Keratinocyte (primary cell): ENCODE measurements at regions not wholly inside any gene's neighbourhood (a gene's known extent, or its start where the extent isn't known, plus 50 kb on each side); places are given as distances from the start of the nearest gene placed in this dataset.

Experiments used
- DNase-seq: peaks from one replicate; pipeline ENCODE4 v3.0.0-alpha.2; 2011; ENCODE audit warnings: low read depth, missing footprints, low spot score
- FAIRE-seq: peaks from 2 replicates; lab custom pipeline; 2011; peaks lifted over from hg19 to GRCh38; lab: Jason Lieb, UNC
- H2AFZ ChIP-seq: 2 replicates; pipeline ENCODE4 v1.6.0; 2012; ENCODE audit warnings: low read length, control low read depth, inconsistent platforms; ENCODE audit not compliant: control insufficient read depth
- H3K27ac ChIP-seq: 2 replicates; pipeline ENCODE4 v1.5.1; 2011; ENCODE audit warnings: low read length; ENCODE audit not compliant: control insufficient read depth, insufficient read depth
- H3K27me3 ChIP-seq: 3 replicates; pipeline ENCODE4 v1.6.0; 2011; ENCODE audit warnings: low read length; ENCODE audit not compliant: control insufficient read depth, insufficient read depth; ENCODE audit errors: extremely low read depth
- H3K36me3 ChIP-seq, 2 experiments: 2 replicates in 1 of 2; 3 replicates in 1 of 2; pipeline ENCODE4 v1.5.1; 2011; ENCODE audit warnings: low read length in 2 of 2, mild to moderate bottlenecking in 1 of 2; ENCODE audit not compliant: control insufficient read depth in 2 of 2, insufficient read depth in 2 of 2; ENCODE audit errors: extremely low read depth in 1 of 2
- H3K4me1 ChIP-seq: 3 replicates; pipeline ENCODE4 v1.5.1; 2011; ENCODE audit warnings: low read length; ENCODE audit not compliant: control insufficient read depth, insufficient read depth; ENCODE audit errors: extremely low read depth
- H3K4me2 ChIP-seq: 3 replicates; pipeline ENCODE4 v1.6.0; 2011; ENCODE audit warnings: low read depth, low read length; ENCODE audit not compliant: control insufficient read depth, insufficient read depth; ENCODE audit errors: extremely low read depth
- H3K4me3 ChIP-seq, 3 experiments: fragments of 200-600 bp in 1 of 3; sonication (generic) in 1 of 3; 2 replicates in 2 of 3; 3 replicates in 1 of 3; pipeline ENCODE4 v1.5.1; 2011 to 2016; ENCODE audit warnings: low read length in 3 of 3, mild to moderate bottlenecking in 3 of 3, control low read depth in 2 of 3, inconsistent platforms in 1 of 3, low read depth in 1 of 3, mixed read lengths in 1 of 3, mixed run types in 1 of 3, moderate library complexity in 1 of 3; ENCODE audit not compliant: control insufficient read depth in 2 of 3, insufficient read depth in 2 of 3; ENCODE audit errors: extremely low read depth in 1 of 3
- H3K79me2 ChIP-seq: 2 replicates; pipeline ENCODE4 v1.6.0; 2012; ENCODE audit warnings: low read length; ENCODE audit not compliant: control insufficient read depth, insufficient read depth
- H3K9ac ChIP-seq: 3 replicates; pipeline ENCODE4 v1.6.0; 2011; ENCODE audit warnings: low read length; ENCODE audit not compliant: control insufficient read depth, insufficient read depth; ENCODE audit errors: extremely low read depth
- H3K9me1 ChIP-seq: 3 replicates; pipeline ENCODE4 v1.6.0; 2011; ENCODE audit warnings: low read length; ENCODE audit not compliant: control insufficient read depth, insufficient read depth; ENCODE audit errors: extremely low read depth
- H3K9me3 ChIP-seq: 2 replicates; pipeline ENCODE4 v1.5.1; 2012; ENCODE audit warnings: low read depth, low read length; ENCODE audit not compliant: control insufficient read depth
- H4K20me1 ChIP-seq: 3 replicates; pipeline ENCODE4 v1.6.0; 2011; ENCODE audit warnings: low read length; ENCODE audit not compliant: control insufficient read depth, insufficient read depth; ENCODE audit errors: extremely low read depth
- EZH2 ChIP-seq: IDR thresholded peaks from one replicate; pipeline ENCODE4 v1.6.1; 2012; ENCODE audit warnings: inconsistent platforms, mild to moderate bottlenecking, low read length, moderate library complexity
- dilution Hi-C: fragments of 300-500 bp; cut with MboI; formaldehyde crosslinking; loops from one replicate; pipeline ENCODE4 v1.7.0; 2020; ENCODE audit warnings: low sequenced_read_pairs; ENCODE audit not compliant: extremely low pct_ligation_motif_present
- TF ChIP-seq, protein P1 (sequence below), 3 experiments: IDR thresholded peaks in 1 of 3; conservative IDR thresholded peaks in 1 of 3; optimal IDR thresholded peaks in 1 of 3; 2 replicates in 2 of 3; 3 replicates in 1 of 3; pipeline versions ENCODE3 to v1.5.1; 2011; ENCODE audit warnings: low read length in 3 of 3, mild to moderate bottlenecking in 3 of 3, moderate library complexity in 2 of 3, control low read depth in 1 of 3, inconsistent platforms in 1 of 3; ENCODE audit not compliant: insufficient read depth in 2 of 3; ENCODE audit errors: extremely low read depth in 1 of 3

DNA sequence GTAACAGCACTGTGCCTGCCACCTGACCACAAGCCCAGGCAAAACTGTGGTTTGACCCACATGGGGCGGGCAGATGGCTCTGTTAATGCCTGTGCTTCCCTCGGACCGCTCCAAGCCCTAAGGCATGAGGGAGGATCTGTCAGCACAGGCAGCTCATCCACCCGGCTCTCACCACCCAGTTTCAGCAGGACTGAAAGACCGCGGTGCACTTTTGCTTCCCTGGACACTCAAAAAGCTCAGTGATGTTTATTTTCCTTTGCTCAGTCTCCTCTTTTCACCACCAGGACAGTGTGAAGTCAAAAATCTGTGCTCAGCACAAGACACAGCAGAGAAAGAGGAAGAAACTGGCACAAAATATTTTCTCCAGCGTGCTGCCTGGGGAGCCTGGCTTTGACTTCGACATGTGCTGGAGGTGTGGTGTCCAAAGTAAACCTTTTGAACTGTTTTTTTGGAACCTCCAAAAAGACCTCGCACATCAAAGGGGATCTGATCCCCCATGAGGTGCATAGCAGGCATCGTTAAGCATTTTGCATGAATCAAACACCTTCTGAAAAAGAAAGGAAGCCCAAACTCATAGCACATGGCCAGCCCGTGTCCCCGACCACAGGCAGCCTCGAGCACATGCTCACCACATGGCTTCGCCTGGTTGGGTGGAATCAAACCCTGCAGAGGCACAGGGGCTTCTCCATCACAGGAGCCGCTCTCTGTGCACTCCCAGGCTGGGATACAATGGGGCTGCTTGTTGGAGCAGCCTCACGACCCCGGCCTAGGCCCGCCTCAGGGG is 441.7 kb upstream of the JARID2 start:
- no peaks in the 10 kb centered on the region for H3K36me3 ChIP-seq
- dilution Hi-C loops: no loop called here
- no peaks in the 10 kb centered on the region for H4K20me1 ChIP-seq
- peak overlapping the region; percentile 1 for H3K9ac ChIP-seq
- H3K27me3 ChIP-seq: no peaks in the 10 kb centered on the region
- TF ChIP-seq, protein P1, sequence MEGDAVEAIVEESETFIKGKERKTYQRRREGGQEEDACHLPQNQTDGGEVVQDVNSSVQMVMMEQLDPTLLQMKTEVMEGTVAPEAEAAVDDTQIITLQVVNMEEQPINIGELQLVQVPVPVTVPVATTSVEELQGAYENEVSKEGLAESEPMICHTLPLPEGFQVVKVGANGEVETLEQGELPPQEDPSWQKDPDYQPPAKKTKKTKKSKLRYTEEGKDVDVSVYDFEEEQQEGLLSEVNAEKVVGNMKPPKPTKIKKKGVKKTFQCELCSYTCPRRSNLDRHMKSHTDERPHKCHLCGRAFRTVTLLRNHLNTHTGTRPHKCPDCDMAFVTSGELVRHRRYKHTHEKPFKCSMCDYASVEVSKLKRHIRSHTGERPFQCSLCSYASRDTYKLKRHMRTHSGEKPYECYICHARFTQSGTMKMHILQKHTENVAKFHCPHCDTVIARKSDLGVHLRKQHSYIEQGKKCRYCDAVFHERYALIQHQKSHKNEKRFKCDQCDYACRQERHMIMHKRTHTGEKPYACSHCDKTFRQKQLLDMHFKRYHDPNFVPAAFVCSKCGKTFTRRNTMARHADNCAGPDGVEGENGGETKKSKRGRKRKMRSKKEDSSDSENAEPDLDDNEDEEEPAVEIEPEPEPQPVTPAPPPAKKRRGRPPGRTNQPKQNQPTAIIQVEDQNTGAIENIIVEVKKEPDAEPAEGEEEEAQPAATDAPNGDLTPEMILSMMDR (optimal IDR thresholded peaks at IDR 0.05 in 1 of 3, IDR thresholded peaks at IDR 0.05 in 1 of 3, conservative IDR thresholded peaks at IDR 0.05 in 1 of 3; ENCODE audit: extremely low read depth in 1 of 3, insufficient read depth in 2 of 3, low read length in 3 of 3): no peak
- TF ChIP-seq EZH2: no peak
- no peak overlapping the region for H3K4me3 ChIP-seq
- no peak for DNase-seq
- H2AFZ ChIP-seq: peak overlapping the region; percentile 0
- peaks cover 15% of the 10 kb centered on the region for H3K4me1 ChIP-seq
- no peaks in the 10 kb centered on the region for H3K9me3 ChIP-seq
- H3K27ac ChIP-seq: no peak overlapping the region
- H3K79me2 ChIP-seq: no peaks in the 10 kb centered on the region
- no peaks in the 10 kb centered on the region for H3K9me1 ChIP-seq
- FAIRE-seq: peak; percentile 86
- peak overlapping the region; percentile 6 for H3K4me2 ChIP-seq

DNA sequence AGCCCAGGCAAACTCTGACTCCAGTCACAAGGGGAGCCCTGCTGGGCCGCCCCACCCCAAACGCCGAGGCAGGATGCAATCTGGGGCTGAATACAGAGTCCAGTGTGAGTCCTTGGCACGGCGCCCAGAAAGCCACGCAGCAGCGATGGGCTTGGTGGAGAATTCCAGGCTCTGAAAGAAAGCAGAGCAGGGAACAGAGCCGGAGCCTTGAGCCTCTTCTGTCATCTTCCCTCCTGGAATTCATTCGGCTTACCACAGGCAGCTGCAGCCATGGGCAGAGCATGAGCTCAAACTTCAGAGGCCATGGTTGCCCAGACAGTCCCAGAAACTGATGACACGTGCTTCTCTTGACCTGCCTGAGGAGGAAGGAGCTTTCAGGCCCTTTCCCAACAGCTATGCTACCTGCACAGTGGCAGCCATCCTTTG is 441.1 kb upstream of the JARID2 start:
- Histone ChIP-seq H3K4me1 (peaks cover 15% of the 10 kb centered on the region), H3K36me3 (no peaks in the 10 kb centered on the region), H4K20me1 (no peaks in the 10 kb centered on the region), H3K9me1 (no peaks in the 10 kb centered on the region), H3K4me3 (no peak overlapping the region), H3K4me2 (no peak overlapping the region), H3K27me3 (no peaks in the 10 kb centered on the region), H3K9ac (no peak overlapping the region), H3K79me2 (no peaks in the 10 kb centered on the region), H2AFZ (no peak overlapping the region), H3K9me3 (no peaks in the 10 kb centered on the region), H3K27ac (no peak overlapping the region)
- no peak for TF ChIP-seq EZH2
- TF ChIP-seq, protein P1 (optimal IDR thresholded peaks at IDR 0.05 in 1 of 3, IDR thresholded peaks at IDR 0.05 in 1 of 3, conservative IDR thresholded peaks at IDR 0.05 in 1 of 3; ENCODE audit: extremely low read depth in 1 of 3, insufficient read depth in 2 of 3, low read length in 3 of 3): no peak
- no peak for FAIRE-seq
- no peak for DNase-seq
- dilution Hi-C loops: no loop called here
